ENCODE measurements at regions not wholly inside any gene's neighbourhood (a gene's known extent, or its start where the extent isn't known, plus 50 kb on each side); places are given as distances from the start of the nearest gene placed in this dataset.

- TF ChIP-seq POLR2A (IDR thresholded peaks at IDR 0.05; ENCODE audit: low read depth, low read length) (no peak), POLR2AphosphoS5 (IDR thresholded peaks at IDR 0.05; ENCODE audit: low read depth, low read length) (no peak)
These were observed 61.9 kb upstream of the C1orf21 start for GRCh38 chr1:184324972-184325371.
